Stimulated activated CD4-positive, alpha-beta T cell treated with anti-CD3 and anti-CD28 coated beads, Interleukin-4, amount 100 ng/mL, for 48 hours (primary cell): ENCODE measurements at regions not wholly inside any gene's neighbourhood (a gene's known extent, or its start where the extent isn't known, plus 50 kb on each side); places are given as distances from the start of the nearest gene placed in this dataset.
"Not testable (repeated sequence)": the region's sequence is repeated elsewhere in the genome, so short reads cannot be mapped to it uniquely, and the experiment has no call there.

Experiments used
- DNase-seq, 2 donors: peaks; one replicate each; pipeline ENCODE4 v3.0.0-alpha.2; 2020; ENCODE audit warnings: low read depth in 2 of 2

DNA sequence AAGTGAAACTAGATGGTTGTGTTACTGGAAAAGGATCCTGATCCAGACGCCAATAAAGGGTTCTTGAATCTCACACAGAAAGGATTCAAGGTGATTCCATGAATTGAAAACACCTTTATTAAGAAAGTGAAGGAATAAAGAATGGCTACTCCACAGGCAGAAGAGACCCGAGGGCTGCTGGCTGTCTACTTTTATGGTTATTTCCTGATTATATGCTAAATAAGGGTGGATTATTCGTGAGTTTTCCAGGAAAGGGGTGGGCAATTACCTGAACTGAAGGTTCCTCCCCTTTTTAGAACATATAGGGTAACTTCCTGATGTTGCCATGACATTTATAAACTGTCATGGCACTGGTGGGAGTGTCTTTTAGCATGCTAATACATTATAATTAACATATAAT, 50.9 kb upstream of the WARS2 start:
- no peak for DNase-seq

- DNase-seq = no peak
Measured at GRCh38 chr1:119204197-119204960, 63.9 kb upstream of the WARS2 start.

GRCh38 chr1:119204961-119205357, 64.5 kb upstream of the WARS2 start:
- no peak for DNase-seq

DNA sequence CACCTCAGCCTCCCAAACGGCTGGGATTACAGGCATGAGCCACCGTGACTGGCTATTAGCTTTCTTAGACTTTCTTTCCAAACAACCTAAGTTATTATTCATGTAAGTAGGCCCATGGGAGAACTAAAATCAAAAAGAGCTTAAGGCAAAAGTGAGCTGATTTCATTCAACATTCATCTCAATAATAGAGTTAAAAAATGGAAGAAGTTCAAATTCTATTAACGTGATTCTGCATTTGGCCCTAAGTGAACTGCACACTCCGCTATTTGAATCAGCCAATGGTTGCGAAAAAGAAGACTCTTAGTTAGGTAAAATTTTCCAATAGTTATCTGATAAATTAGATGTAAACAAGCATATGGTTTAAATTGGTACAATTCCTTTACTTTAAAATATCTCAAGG, 68.6 kb upstream of the WARS2 start:
- no peak for DNase-seq

DNA sequence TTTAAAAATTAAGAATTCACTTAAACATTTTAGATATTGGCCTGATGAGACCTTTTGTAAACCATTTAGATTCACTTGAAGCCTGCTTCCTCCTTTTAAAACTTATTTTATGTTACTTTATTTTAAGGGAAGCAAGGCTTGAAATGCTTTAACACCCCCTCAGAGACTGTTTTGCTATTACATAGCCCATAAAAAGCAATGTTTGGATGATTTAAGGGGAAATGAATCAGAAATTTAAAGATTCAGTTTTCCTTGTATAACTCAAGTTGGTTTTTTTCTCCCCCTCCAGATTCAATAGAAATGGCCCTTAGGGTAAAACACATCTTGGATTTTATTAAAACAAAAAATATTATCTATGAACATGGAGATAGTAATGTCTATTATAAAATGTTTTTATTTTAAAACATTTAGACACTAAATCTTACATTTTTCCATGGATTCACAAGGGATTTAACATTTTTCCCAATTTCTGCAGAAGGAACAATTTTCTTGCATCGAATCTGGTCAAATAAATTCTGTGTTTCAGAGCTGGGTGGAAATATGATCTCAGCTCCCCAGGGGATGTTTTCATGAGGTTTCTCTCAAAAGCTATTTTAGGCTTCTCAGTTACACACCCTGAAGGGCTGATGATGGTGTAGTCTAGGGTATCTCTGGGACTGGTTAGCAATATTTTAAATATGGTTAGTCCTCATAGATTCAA, 69.3 kb upstream of the WARS2 start:
- no peak for DNase-seq

DNA sequence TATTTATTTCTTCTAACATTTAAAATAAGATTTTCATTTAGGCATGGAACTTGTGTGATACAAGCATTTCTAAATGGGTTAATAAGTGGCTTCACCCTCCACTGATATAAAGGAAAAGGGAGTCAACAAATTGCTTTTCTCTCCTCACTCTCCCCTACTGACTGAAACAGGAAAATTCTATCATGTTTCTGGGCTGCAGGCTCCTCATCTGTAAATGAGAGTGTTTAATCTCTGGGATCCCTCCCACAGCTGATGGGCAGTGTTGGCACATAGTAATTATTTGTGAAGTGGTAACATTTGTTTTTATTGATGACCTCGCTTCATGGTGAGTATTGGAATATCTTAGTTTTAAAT, 69.8 kb upstream of the WARS2 start:
- DNase-seq = no peak

GRCh38 chr1:119213213-119213612, 72.8 kb upstream of the WARS2 start:
- DNase-seq = not testable (repeated sequence)

GRCh38 chr1:119214961-119215360, 74.5 kb upstream of the WARS2 start:
- DNase-seq = not testable (repeated sequence)

- DNase-seq = no peak
Measured at GRCh38 chr1:119217309-119217828, 76.9 kb upstream of the WARS2 start.

DNA sequence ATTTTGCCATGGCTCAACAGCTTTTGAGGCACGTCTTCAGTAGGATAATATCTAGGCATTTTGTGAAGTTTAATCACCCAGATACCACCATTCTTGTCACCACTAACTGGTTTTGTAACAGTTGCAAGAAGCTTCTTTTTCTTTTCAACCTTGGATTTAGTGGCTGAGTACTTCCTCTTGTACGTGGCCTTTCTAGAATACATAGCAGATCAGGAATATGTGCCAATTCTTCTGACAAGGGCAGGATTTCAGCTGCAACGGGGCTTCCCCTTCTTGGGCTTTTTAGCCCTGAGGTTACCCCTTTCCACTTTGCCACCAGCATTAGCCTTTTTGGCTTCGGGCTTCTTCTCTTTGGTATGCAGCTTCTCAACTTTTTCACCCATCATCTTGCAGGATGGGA, 79.3 kb upstream of the WARS2 start:
- DNase-seq = no peak

DNA sequence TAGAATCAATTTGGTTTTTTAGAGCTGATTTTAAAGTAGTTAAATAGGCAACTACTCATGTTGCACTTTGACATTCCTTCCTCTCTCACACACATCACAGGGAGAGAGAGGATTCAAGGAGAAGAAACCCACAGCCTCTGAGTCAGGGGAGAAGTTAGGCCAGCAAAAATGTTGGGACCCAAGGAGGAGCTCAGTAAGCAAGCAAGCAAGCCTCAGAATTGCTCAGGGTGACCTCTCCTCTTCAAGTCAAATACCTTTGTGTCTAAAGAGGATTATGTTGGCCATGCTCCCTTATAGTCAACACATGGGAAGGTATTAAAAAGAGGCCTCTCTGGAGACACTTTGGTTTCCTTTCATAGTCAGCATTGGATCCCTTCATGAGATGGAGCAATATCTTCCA, 80.5 kb upstream of the WARS2 start:
- no peak for DNase-seq

- DNase-seq = no peak
Measured at GRCh38 chr1:119222271-119222670, 81.8 kb upstream of the WARS2 start.

- DNase-seq = no peak
Measured at GRCh38 chr1:119225265-119225664, 84.8 kb upstream of the WARS2 start.

- no peak for DNase-seq
Measured at GRCh38 chr1:119225831-119226230, 85.4 kb upstream of the WARS2 start.

- DNase-seq = no peak
Measured at GRCh38 chr1:119226321-119226720, 85.9 kb upstream of the WARS2 start.

- no peak for DNase-seq
Measured at GRCh38 chr1:119226913-119227312, 86.5 kb upstream of the WARS2 start.

DNA sequence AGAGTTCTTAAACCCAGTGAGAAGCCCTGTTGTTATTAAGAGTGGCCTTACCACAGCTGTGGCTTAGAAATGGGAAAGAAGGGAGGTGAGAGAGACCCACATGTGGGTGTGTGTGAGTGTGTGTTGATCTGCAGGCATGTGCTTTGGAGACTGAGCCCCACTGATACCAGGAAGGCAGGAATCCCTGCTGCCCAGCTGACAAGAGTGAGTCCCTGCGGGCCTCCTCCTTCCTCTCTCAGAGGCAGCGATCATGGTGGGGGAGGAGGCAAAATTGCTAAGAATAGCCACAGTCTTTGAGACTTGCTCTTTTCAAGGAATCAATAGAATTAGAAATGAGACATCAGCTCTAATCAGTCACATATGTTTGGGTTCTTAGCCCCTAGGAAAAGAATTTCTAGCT, 87.0 kb upstream of the WARS2 start:
- DNase-seq = no peak

GRCh38 chr1:119228335-119229080, 88.1 kb upstream of the WARS2 start:
- no peak for DNase-seq

GRCh38 chr1:119235120-119235519, 94.7 kb upstream of the WARS2 start:
- no peak for DNase-seq

GRCh38 chr1:119245881-119246280, 105.4 kb upstream of the WARS2 start:
- no peak for DNase-seq

DNA sequence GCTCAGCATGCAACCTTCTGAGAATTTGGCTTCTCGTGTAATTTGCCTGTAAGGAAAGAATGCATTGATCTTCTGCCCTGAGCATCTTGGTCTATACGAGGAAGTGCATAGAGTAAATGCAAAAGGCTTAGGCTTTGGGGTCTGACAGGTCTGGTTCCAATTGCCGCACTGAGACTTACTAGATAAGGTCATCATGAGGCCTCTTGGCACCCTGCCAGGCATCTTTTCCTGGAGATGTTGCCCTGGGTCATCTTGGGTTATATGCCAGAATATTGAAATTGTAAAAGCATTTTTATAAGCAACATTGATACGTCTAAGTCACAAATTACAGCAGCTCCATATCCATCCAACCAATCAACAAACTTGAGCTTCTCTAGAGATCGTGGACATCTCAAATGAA, 108.8 kb upstream of the WARS2 start:
- no peak for DNase-seq

DNA sequence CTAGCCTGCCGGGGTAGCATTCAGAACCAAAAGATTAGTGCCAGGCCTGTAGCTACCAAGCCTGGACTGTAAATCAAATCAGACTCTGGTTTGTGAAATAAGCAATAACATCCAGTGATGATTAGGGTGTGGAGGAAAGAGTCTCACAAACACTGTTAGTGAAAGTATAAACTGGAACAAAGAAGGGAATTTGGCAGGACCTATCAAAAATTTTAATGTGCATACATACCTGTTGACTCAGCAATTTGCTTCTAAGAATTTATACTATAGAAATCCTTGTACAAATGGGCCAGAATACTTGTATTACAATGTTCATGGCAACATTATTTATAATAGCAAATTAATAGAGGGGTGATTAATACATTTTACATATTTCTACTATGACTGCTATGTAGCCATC, 109.8 kb upstream of the WARS2 start:
- DNase-seq = no peak

DNA sequence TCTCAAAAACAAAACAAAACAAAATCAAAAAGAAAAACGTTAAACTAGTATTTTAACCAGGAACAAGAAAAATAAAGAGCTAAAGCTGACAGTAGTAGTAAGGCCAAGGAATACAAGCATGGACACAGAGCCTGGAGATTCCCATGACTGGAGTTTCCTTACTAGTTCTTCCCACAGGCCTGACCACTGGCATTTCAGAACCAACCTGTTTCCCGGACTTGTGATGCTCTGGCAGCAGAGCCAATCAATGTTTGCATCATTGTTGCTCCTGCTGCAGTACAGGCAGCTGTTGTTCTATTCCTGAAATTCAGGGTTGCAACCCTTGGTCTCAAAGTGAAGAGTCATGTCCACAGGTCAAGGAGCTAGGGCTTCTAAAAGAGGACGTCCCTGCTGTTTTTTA, 111.3 kb upstream of the WARS2 start:
- no peak for DNase-seq
